ENCODE measurements at regions not wholly inside any gene's neighbourhood (a gene's known extent, or its start where the extent isn't known, plus 50 kb on each side); places are given as distances from the start of the nearest gene placed in this dataset.

DNA sequence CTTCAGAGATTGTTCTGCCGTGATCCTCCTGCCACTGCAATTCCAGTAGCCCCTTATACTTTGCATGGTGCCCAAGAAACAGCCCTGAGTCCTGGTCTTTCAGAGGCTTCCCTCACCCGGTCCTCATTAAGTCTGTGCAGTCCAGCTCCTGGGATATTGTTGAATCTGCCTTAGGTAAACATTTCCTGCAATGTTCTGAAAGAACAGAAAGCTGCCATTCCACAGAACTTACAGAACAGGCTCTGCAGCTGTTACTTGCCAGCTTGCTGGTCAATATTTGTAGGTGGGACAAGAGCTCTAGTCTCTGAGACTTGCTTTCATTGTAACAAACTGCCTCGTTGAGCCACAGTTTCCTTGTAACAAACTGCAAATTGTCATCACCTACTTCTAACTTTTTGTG lies 115.0 kb upstream of the KIF5B start:
- Histone ChIP-seq H3K36me3 (no peaks in the 10 kb centered on the region), H3K9me3 (no peaks in the 10 kb centered on the region), H3K4me1 (replicated peaks) (no peaks in the 10 kb centered on the region), H3K27ac (peak overlapping the region; percentile 81 to 85), H3K4me3 (no peak overlapping the region), H3K27me3 (replicated peaks; ENCODE audit: insufficient read depth) (no peaks in the 10 kb centered on the region)
- intact Hi-C loops (cut with DNase I) = no loop called here
- WGBS = 27% methylated on average over 3 of the region's 3 CpGs
- TF ChIP-seq POLR2AphosphoS5 (IDR thresholded peaks at IDR 0.05) = peak; percentile 92
- TF ChIP-seq, protein P1, sequence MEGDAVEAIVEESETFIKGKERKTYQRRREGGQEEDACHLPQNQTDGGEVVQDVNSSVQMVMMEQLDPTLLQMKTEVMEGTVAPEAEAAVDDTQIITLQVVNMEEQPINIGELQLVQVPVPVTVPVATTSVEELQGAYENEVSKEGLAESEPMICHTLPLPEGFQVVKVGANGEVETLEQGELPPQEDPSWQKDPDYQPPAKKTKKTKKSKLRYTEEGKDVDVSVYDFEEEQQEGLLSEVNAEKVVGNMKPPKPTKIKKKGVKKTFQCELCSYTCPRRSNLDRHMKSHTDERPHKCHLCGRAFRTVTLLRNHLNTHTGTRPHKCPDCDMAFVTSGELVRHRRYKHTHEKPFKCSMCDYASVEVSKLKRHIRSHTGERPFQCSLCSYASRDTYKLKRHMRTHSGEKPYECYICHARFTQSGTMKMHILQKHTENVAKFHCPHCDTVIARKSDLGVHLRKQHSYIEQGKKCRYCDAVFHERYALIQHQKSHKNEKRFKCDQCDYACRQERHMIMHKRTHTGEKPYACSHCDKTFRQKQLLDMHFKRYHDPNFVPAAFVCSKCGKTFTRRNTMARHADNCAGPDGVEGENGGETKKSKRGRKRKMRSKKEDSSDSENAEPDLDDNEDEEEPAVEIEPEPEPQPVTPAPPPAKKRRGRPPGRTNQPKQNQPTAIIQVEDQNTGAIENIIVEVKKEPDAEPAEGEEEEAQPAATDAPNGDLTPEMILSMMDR (IDR thresholded peaks at IDR 0.05) = no peak
- peak; percentile 88 for DNase-seq (ENCODE audit: low spot score)

DNA sequence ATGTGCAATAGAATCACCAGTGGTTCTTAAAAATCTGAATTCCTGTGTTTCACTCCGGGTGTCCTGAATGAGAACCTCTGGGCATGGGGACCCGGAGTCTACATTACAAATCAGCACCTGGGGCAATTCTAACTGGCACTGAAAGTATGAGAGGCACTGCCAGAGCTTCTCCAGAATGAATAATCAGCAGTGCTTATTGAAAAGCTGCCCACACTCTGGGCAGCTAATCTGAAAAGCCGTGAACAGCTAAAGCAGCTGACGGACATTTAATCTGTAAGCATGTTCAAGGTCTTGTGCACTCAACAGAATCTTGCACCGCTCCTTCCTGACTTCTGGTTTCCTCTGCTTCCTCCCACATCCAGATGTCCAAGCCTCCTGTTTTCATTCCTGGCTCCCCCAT lies 113.3 kb upstream of the KIF5B start:
- Histone ChIP-seq H3K9me3 (no peaks in the 10 kb centered on the region), H3K36me3 (no peaks in the 10 kb centered on the region), H3K27me3 (replicated peaks; ENCODE audit: insufficient read depth) (no peaks in the 10 kb centered on the region), H3K4me1 (replicated peaks) (no peaks in the 10 kb centered on the region), H3K4me3 (no peak overlapping the region), H3K27ac (peak overlapping the region; percentile 81 to 85)
- intact Hi-C loops (cut with DNase I) = no loop called here
- no peak for DNase-seq (ENCODE audit: low spot score)
- TF ChIP-seq POLR2A (IDR thresholded peaks at IDR 0.05) (no peak), POLR2AphosphoS5 (IDR thresholded peaks at IDR 0.05) (no peak)
- 49% methylated on average over 5 of the region's 5 CpGs for WGBS

DNA sequence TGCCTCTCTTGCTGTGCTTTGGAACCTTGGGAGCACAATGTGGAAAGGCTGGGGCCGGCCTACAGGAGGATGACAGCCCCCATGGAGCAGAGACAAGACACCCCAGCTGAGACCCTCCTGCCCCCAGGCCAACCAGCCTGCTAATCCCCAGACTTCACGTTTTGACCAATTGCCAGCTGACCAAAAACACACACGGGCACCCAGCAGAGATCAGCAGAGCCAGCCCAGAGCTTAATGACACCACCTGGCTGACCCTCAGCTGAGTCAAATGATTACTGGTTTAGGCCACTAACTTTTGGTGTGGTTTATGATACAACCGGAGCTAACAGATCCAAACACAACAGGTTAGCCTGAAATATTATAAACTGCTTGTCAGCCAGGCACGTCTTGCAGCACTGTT lies 111.2 kb upstream of the KIF5B start:
- Histone ChIP-seq H3K4me1 (replicated peaks) (no peaks in the 10 kb centered on the region), H3K9me3 (no peaks in the 10 kb centered on the region), H3K27ac (no peak overlapping the region), H3K27me3 (replicated peaks; ENCODE audit: insufficient read depth) (no peaks in the 10 kb centered on the region), H3K36me3 (no peaks in the 10 kb centered on the region), H3K4me3 (no peak overlapping the region)
- intact Hi-C loops (cut with DNase I) = no loop called here
- no peak for TF ChIP-seq POLR2A (IDR thresholded peaks at IDR 0.05)
- TF ChIP-seq POLR2AphosphoS5 (IDR thresholded peaks at IDR 0.05) = no peak
- TF ChIP-seq, protein P1 (IDR thresholded peaks at IDR 0.05) = no peak
- WGBS = 61% methylated on average over 5 of the region's 5 CpGs
- no peak for DNase-seq (ENCODE audit: low spot score)

DNA sequence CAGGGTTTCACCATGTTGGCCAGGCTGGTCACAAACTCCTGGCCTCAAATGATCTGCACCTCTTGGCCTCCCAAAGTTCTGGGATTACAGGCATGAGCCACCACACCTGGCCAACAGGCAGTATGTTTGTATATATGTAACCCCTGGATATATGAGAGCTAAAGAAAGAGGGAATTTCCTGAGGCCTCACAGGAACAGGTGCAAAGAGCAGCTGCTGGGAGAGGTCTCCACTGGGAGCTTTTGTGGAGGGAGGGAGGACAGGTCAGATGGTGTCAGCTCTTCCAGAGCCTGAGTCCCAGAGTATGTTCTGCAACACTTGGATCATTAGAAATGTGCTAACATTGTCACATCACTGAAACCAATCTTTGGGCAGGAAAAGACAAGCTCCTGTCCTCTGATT lies 110.1 kb upstream of the KIF5B start:
- H3K4me1 ChIP-seq (replicated peaks) = no peaks in the 10 kb centered on the region
- no peaks in the 10 kb centered on the region for H3K36me3 ChIP-seq
- no peak overlapping the region for H3K4me3 ChIP-seq
- TF ChIP-seq, protein P1 (IDR thresholded peaks at IDR 0.05) = no peak
- TF ChIP-seq POLR2AphosphoS5 (IDR thresholded peaks at IDR 0.05) (no peak), POLR2A (IDR thresholded peaks at IDR 0.05) (no peak)
- H3K27ac ChIP-seq = no peak overlapping the region
- intact Hi-C loops (cut with DNase I) = no loop called here
- no peaks in the 10 kb centered on the region for H3K9me3 ChIP-seq
- no peak for DNase-seq (ENCODE audit: low spot score)
- H3K27me3 ChIP-seq (replicated peaks; ENCODE audit: insufficient read depth) = no peaks in the 10 kb centered on the region

DNA sequence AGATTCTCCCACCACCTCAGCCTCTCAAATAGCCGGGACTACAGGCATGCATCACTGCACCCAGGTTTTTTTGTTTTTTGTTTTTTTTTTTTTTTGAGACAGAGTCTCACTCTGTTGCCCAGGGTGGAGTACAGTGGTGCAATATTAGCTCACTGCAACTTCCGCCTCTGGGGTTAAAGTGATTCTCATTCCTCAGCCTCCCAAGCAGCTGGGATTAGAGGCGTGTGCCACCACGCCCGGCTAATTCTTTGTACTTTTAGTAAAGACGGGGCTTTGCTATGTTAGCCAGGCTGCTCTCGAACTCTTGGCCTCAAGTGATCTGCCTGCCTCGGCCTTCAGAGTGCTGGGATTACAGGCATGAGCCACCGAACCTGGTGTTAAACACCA lies 107.5 kb upstream of the KIF5B start:
- Histone ChIP-seq H3K4me3 (no peak overlapping the region), H3K9me3 (no peaks in the 10 kb centered on the region), H3K4me1 (replicated peaks) (no peaks in the 10 kb centered on the region), H3K27me3 (replicated peaks; ENCODE audit: insufficient read depth) (no peaks in the 10 kb centered on the region), H3K27ac (no peak overlapping the region), H3K36me3 (no peaks in the 10 kb centered on the region)
- WGBS = 93% methylated on average over 9 of the region's 9 CpGs
- intact Hi-C loops (cut with DNase I) = no loop called here
- TF ChIP-seq POLR2A (IDR thresholded peaks at IDR 0.05) (no peak), POLR2AphosphoS5 (IDR thresholded peaks at IDR 0.05) (no peak)
- TF ChIP-seq, protein P1 (IDR thresholded peaks at IDR 0.05) = no peak
- no peak for DNase-seq (ENCODE audit: low spot score)

Measured in prostate gland (tissue), 2 donors.